ENCODE measurements at regions not wholly inside any gene's neighbourhood (a gene's known extent, or its start where the extent isn't known, plus 50 kb on each side); places are given as distances from the start of the nearest gene placed in this dataset.
"Not testable (repeated sequence)": the region's sequence is repeated elsewhere in the genome, so short reads cannot be mapped to it uniquely, and the experiment has no call there.

DNA sequence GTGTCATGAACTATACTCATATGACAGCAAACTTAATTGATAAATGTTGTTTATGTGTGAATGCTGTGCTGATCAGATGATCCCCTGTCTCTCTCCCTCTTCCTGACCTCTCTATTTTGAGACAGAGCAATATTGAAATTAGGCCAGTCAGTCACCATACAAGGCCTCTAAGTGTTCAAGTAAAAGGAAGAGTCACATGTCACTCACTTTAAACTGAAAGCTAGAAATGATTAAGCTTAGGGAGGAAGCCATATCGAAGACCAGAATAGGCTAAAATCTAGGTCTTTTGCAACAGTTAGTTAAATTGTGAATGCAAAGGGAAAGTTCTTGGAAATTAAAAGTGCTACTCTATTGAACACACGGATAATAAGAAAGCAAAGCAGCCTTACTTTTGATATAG, 498.6 kb downstream of the ZPLD1 start:
- no peak for DNase-seq (ENCODE audit: extremely low read depth, low read depth)
- TF ChIP-seq, protein P1, sequence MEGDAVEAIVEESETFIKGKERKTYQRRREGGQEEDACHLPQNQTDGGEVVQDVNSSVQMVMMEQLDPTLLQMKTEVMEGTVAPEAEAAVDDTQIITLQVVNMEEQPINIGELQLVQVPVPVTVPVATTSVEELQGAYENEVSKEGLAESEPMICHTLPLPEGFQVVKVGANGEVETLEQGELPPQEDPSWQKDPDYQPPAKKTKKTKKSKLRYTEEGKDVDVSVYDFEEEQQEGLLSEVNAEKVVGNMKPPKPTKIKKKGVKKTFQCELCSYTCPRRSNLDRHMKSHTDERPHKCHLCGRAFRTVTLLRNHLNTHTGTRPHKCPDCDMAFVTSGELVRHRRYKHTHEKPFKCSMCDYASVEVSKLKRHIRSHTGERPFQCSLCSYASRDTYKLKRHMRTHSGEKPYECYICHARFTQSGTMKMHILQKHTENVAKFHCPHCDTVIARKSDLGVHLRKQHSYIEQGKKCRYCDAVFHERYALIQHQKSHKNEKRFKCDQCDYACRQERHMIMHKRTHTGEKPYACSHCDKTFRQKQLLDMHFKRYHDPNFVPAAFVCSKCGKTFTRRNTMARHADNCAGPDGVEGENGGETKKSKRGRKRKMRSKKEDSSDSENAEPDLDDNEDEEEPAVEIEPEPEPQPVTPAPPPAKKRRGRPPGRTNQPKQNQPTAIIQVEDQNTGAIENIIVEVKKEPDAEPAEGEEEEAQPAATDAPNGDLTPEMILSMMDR (IDR thresholded peaks at IDR 0.05; ENCODE audit: low read depth, low read length, missing control alignments), result no peak
- no peak overlapping the region for H3K4me3 ChIP-seq (replicated peaks; ENCODE audit: low read depth, low read length)

DNA sequence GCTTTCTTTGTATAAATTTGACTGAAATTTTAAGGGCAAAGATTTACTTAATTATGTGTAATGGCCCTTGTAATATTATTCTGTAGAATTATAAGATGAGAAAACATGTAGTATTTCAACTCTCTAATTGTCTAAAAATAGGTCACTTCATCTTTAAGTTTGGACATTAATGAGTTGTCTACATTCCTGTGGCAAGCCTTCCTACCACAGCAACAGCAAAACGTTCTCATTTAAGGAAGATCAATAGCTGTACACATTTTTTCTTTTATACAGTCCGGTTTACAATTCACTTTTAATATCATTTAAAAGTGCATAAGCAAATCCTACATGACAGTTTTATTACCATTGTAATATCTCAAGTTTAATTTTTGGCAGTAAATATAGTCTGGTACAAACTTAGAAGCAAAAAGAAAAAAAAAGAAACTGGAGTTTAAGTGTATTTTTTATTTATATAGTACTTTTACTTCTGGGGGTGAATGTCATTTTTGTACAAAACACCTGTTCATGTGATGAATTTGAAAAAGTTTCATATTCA, 501.8 kb downstream of the ZPLD1 start:
- no peak for DNase-seq (ENCODE audit: extremely low read depth, low read depth)
- TF ChIP-seq, protein P1 (IDR thresholded peaks at IDR 0.05; ENCODE audit: low read depth, low read length, missing control alignments), result no peak
- H3K4me3 ChIP-seq (replicated peaks; ENCODE audit: low read depth, low read length), result no peak overlapping the region

DNA sequence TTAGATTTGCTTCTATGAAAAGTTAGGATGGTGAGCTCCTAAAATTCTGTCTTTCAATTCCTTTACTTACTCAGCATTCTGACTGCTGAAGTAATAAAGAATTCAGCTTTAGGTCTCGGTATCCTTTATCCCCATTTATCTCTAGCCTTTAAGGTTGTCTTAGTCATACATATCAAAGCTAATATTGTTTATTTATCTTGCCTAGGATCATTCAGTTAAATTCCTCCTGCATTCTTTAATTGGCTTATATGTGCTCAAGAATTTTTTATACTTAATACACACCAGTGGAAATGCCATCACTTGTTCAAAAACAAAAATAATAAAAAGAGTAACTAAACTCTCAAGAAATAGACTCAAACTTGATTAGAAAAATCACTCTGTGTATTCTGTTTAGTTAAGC, 507.0 kb downstream of the ZPLD1 start:
- no peak overlapping the region for H3K4me3 ChIP-seq (replicated peaks; ENCODE audit: low read depth, low read length)
- TF ChIP-seq, protein P1 (IDR thresholded peaks at IDR 0.05; ENCODE audit: low read depth, low read length, missing control alignments), result no peak
- DNase-seq (ENCODE audit: extremely low read depth, low read depth), result no peak

DNA sequence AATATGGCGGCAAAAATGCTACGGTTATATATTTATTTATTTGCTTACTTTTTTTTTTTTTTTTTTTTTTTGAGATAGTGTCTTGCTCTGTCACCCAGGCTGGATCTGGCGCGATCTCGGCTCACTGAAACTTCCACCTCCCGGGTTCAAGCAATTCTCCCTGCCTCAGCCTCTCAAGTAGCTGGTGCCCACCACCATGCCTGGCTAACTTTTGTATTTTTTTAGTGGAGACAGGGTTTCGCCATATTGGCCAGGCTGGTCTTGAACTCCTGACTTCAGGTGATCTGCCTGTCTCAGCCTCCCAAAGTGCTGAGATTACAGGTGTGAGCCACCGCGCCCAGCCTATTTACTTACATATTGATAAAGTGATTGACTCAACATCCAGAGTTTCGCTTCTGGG, 511.6 kb downstream of the ZPLD1 start:
- DNase-seq (ENCODE audit: extremely low read depth, low read depth); H3K4me3 ChIP-seq (replicated peaks; ENCODE audit: low read depth, low read length): not testable (repeated sequence)

DNA sequence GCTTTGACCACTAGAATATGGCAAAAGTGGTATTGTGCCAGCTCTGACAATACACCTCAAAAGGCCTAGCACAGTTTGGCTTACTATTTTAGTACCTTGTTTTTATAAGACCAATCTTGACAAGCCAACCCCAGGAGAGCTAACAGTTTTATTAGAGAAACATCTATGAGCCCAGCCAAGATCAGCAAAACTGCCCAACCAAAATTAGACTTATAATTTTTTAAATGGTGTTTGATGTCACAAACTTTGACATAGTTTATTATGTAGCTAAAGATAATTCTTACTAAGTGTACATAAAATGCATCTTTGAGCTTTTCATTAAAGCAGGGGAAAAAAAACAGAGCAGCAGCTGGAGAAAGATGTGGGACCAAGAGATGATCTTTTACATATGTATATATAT, 537.5 kb downstream of the ZPLD1 start:
- DNase-seq (ENCODE audit: extremely low read depth, low read depth), result no peak
- TF ChIP-seq, protein P1 (IDR thresholded peaks at IDR 0.05; ENCODE audit: low read depth, low read length, missing control alignments), result no peak
- H3K4me3 ChIP-seq (replicated peaks; ENCODE audit: low read depth, low read length), result no peak overlapping the region

DNA sequence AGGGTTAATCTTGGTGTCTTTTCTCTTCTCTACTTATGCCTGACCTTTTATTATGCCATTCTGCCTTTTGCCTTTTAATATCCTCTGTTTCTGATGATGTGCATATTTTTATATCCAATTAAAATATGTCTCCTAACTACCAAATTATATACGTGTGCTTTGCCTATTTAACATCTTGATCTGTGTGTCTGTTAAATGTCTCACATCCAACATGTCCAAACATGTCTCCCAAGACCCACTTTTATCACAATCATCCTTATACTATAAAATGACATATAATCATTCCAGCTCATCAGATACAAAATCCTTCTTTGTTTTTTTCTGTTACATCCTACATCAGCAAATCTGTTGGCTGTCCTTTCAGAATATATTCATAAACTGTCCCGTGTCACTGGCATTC, 539.5 kb downstream of the ZPLD1 start:
- TF ChIP-seq, protein P1 (IDR thresholded peaks at IDR 0.05; ENCODE audit: low read depth, low read length, missing control alignments), result no peak
- H3K4me3 ChIP-seq (replicated peaks; ENCODE audit: low read depth, low read length), result no peak overlapping the region
- no peak for DNase-seq (ENCODE audit: extremely low read depth, low read depth)

DNA sequence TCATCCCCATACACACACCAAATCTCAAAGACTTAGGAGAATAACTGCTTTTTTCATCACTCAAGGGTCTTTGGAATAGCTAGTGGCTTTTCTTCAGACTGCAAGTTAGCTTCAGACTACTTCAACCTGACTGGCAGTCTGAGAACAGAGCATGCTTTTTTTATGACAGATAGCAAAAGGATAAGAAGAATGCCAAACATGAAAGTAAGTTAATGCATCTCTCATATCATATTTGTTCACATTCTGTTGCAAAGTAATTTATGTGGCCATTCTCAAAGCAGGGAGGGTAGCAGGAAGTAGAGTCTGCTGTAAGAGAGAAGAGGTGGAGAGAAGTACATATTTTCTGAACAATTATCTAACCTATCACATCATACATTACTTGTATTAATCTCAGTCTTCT, 544.4 kb downstream of the ZPLD1 start:
- TF ChIP-seq, protein P1 (IDR thresholded peaks at IDR 0.05; ENCODE audit: low read depth, low read length, missing control alignments), result no peak
- no peak overlapping the region for H3K4me3 ChIP-seq (replicated peaks; ENCODE audit: low read depth, low read length)
- no peak for DNase-seq (ENCODE audit: extremely low read depth, low read depth)

Measured in HFF-Myc (cell line).